ENCODE measurements at regions not wholly inside any gene's neighbourhood (a gene's known extent, or its start where the extent isn't known, plus 50 kb on each side); places are given as distances from the start of the nearest gene placed in this dataset.

- Histone ChIP-seq H4K20me1 (ENCODE audit: insufficient read depth) (no peaks in the 10 kb centered on the region), H3K79me2 (ENCODE audit: insufficient read depth, low read depth) (no peaks in the 10 kb centered on the region)
- TF ChIP-seq CTCF (conservative IDR thresholded peaks at IDR 0.05; ENCODE audit: low read depth, low read length): no peak
Observed at GRCh38 chr2:103960129-103960513, 893.8 kb upstream of the POU3F3 start.

GRCh38 chr2:103960951-103961350 lies 893.0 kb upstream of the POU3F3 start:
- Histone ChIP-seq H3K4me1 (ENCODE audit: low read depth, poor library complexity, severe bottlenecking) (no peaks in the 10 kb centered on the region), H3K4me3 (IDR thresholded peaks at IDR 0.05; ENCODE audit: insufficient read depth, low read depth, low read length) (no peak overlapping the region), H3K27ac (no peak overlapping the region), H3K27me3 (ENCODE audit: insufficient read depth, low read depth) (no peaks in the 10 kb centered on the region), H3K4me2 (no peak overlapping the region), H2AFZ (ENCODE audit: low read depth) (no peak overlapping the region), H3K79me2 (ENCODE audit: insufficient read depth, low read depth) (no peaks in the 10 kb centered on the region), H3K36me3 (ENCODE audit: insufficient read depth) (no peaks in the 10 kb centered on the region), H3K9ac (no peak overlapping the region), H4K20me1 (ENCODE audit: insufficient read depth) (no peaks in the 10 kb centered on the region)
- TF ChIP-seq CTCF (conservative IDR thresholded peaks at IDR 0.05; ENCODE audit: low read depth, low read length): no peak

More at GRCh38 chr2:103960129-103960513, 893.8 kb upstream of the POU3F3 start:
- no peak overlapping the region for H3K27ac ChIP-seq
- H3K36me3 ChIP-seq (ENCODE audit: insufficient read depth): no peaks in the 10 kb centered on the region
- no peaks in the 10 kb centered on the region for H3K27me3 ChIP-seq (ENCODE audit: insufficient read depth, low read depth)
- no peak overlapping the region for H3K4me2 ChIP-seq
- H3K9ac ChIP-seq: no peak overlapping the region
- no peak overlapping the region for H2AFZ ChIP-seq (ENCODE audit: low read depth)
- no peak overlapping the region for H3K4me3 ChIP-seq (IDR thresholded peaks at IDR 0.05; ENCODE audit: insufficient read depth, low read depth, low read length)
- H3K4me1 ChIP-seq (ENCODE audit: low read depth, poor library complexity, severe bottlenecking): no peaks in the 10 kb centered on the region

- no peaks in the 10 kb centered on the region for H4K20me1 ChIP-seq (ENCODE audit: insufficient read depth)
- H3K27ac ChIP-seq: no peak overlapping the region
- TF ChIP-seq CTCF (conservative IDR thresholded peaks at IDR 0.05; ENCODE audit: low read depth, low read length): no peak
Observed at GRCh38 chr2:103961862-103962261, 892.1 kb upstream of the POU3F3 start.

GRCh38 chr2:103962670-103963069 lies 891.2 kb upstream of the POU3F3 start:
- H3K4me1 ChIP-seq (ENCODE audit: low read depth, poor library complexity, severe bottlenecking): no peaks in the 10 kb centered on the region
- no peak overlapping the region for H3K9ac ChIP-seq
- no peak for TF ChIP-seq CTCF (conservative IDR thresholded peaks at IDR 0.05; ENCODE audit: low read depth, low read length)
- H3K36me3 ChIP-seq (ENCODE audit: insufficient read depth): no peaks in the 10 kb centered on the region
- no peaks in the 10 kb centered on the region for H3K79me2 ChIP-seq (ENCODE audit: insufficient read depth, low read depth)
- H4K20me1 ChIP-seq (ENCODE audit: insufficient read depth): no peaks in the 10 kb centered on the region
- H3K4me3 ChIP-seq (IDR thresholded peaks at IDR 0.05; ENCODE audit: insufficient read depth, low read depth, low read length): no peak overlapping the region
- H3K4me2 ChIP-seq: no peak overlapping the region
- no peaks in the 10 kb centered on the region for H3K27me3 ChIP-seq (ENCODE audit: insufficient read depth, low read depth)
- no peak overlapping the region for H3K27ac ChIP-seq
- H2AFZ ChIP-seq (ENCODE audit: low read depth): no peak overlapping the region

More at GRCh38 chr2:103961862-103962261, 892.1 kb upstream of the POU3F3 start:
- no peak overlapping the region for H3K9ac ChIP-seq
- no peaks in the 10 kb centered on the region for H3K27me3 ChIP-seq (ENCODE audit: insufficient read depth, low read depth)
- no peak overlapping the region for H2AFZ ChIP-seq (ENCODE audit: low read depth)
- no peak overlapping the region for H3K4me3 ChIP-seq (IDR thresholded peaks at IDR 0.05; ENCODE audit: insufficient read depth, low read depth, low read length)
- no peaks in the 10 kb centered on the region for H3K36me3 ChIP-seq (ENCODE audit: insufficient read depth)
- no peaks in the 10 kb centered on the region for H3K4me1 ChIP-seq (ENCODE audit: low read depth, poor library complexity, severe bottlenecking)
- H3K4me2 ChIP-seq: no peak overlapping the region
- no peaks in the 10 kb centered on the region for H3K79me2 ChIP-seq (ENCODE audit: insufficient read depth, low read depth)
